HUES6 (cell line): ENCODE measurements at regions not wholly inside any gene's neighbourhood (a gene's known extent, or its start where the extent isn't known, plus 50 kb on each side); places are given as distances from the start of the nearest gene placed in this dataset.

Experiments
- H3K27ac ChIP-seq: 2 replicates; pipeline ENCODE4 v1.7.0; 2013; ENCODE audit warnings: low read depth, mild to moderate bottlenecking, low read length, inconsistent platforms
- H3K27me3 ChIP-seq: 2 replicates; pipeline ENCODE4 v1.6.1; 2013; ENCODE audit warnings: low read length; ENCODE audit not compliant: control insufficient read depth, insufficient read depth
- H3K36me3 ChIP-seq: 2 replicates; pipeline ENCODE4 v1.6.1; 2013; ENCODE audit warnings: low read length; ENCODE audit not compliant: control insufficient read depth, insufficient read depth
- H3K4me1 ChIP-seq: 2 replicates; pipeline ENCODE4 v1.6.1; 2013; ENCODE audit warnings: low read length; ENCODE audit not compliant: control insufficient read depth, insufficient read depth
- H3K4me3 ChIP-seq: 2 replicates; pipeline ENCODE4 v1.5.1; 2013; ENCODE audit warnings: low read depth, low read length
- H3K9ac ChIP-seq: one replicate; pipeline ENCODE4 v1.6.1; 2013; ENCODE audit warnings: mild to moderate bottlenecking, low read length
- H3K9me3 ChIP-seq: 2 replicates; pipeline ENCODE4 v1.6.1; 2013; ENCODE audit warnings: low read depth, low read length; ENCODE audit not compliant: control insufficient read depth, insufficient read depth

DNA sequence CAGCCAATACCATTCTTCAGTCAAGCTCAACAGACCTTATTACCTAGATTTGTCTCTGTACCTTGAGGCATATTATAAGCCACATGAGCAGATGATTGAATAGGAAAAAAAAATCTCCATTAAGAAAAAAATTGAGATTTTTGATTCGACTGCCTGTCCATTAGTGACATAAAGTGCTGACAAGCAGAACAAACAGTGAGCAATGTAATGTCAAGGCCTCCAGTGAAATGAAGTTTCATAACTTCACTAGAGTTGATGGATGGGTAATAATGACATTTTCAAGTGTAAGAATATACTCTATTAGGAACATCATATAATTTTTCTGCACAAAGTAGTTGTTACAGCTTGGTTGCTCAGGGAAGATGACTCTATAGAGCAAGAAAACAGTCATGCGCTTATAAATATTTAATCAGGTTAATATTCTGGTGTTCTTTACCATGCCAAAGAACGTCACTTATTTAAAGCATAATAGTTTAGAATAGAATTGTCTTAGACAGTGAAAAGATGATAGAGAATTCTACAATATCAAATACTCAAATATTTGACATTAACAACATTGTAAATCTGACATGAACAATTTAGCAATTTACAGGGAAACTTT lies 783.7 kb downstream of the EPHA7 start:
- no peak overlapping the region for H3K4me3 ChIP-seq
- H3K9me3 ChIP-seq: no peaks in the 10 kb centered on the region
- no peak overlapping the region for H3K27ac ChIP-seq
- no peaks in the 10 kb centered on the region for H3K27me3 ChIP-seq
- H3K4me1 ChIP-seq: no peaks in the 10 kb centered on the region
- no peaks in the 10 kb centered on the region for H3K36me3 ChIP-seq
- H3K9ac ChIP-seq: no peak overlapping the region

DNA sequence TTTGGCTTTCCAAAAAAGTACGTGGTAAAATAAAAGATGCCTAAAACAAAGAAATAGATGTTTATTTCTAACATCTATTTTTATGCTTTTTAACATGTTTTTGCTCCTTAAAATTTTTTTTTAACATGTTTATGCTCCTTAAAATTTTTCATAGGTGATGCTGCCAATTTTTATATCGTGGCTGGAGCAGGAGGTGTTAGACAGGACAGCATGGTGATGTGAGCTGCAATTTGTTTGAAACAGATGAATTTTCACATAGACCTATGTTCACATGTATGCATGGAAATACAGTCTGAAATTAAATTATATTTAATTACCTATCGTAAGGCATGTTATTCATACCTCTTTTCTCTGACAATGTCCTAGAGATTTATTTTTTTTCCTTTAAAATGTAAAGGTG lies 784.8 kb downstream of the EPHA7 start:
- H3K4me1 ChIP-seq: no peaks in the 10 kb centered on the region
- H3K4me3 ChIP-seq: no peak overlapping the region
- no peaks in the 10 kb centered on the region for H3K9me3 ChIP-seq
- H3K9ac ChIP-seq: no peak overlapping the region
- H3K27me3 ChIP-seq: no peaks in the 10 kb centered on the region
- no peaks in the 10 kb centered on the region for H3K36me3 ChIP-seq
- H3K27ac ChIP-seq: no peak overlapping the region

DNA sequence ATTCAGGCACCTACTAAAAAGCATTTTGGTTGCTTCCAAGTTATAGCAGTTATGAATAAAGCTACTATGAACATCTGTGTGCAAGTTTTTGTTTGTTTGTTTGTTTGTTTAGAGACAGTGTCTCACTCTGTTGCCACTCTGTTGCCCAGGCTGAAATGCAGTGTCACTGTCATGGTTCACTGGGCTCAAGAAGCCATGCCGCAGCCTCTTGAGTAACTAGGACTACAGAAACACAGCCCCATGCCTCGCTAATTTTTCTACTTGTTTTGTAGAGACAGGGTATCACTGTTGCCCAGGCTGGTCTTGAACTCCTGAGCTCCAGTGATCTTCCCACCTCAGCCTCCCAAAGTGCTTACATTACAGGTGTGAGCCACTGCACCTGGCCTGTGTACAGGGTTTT lies 795.9 kb downstream of the EPHA7 start:
- Histone ChIP-seq H3K9ac (no peak overlapping the region), H3K27me3 (no peaks in the 10 kb centered on the region), H3K4me1 (no peaks in the 10 kb centered on the region), H3K4me3 (no peak overlapping the region), H3K9me3 (no peaks in the 10 kb centered on the region), H3K36me3 (no peaks in the 10 kb centered on the region), H3K27ac (no peak overlapping the region)

DNA sequence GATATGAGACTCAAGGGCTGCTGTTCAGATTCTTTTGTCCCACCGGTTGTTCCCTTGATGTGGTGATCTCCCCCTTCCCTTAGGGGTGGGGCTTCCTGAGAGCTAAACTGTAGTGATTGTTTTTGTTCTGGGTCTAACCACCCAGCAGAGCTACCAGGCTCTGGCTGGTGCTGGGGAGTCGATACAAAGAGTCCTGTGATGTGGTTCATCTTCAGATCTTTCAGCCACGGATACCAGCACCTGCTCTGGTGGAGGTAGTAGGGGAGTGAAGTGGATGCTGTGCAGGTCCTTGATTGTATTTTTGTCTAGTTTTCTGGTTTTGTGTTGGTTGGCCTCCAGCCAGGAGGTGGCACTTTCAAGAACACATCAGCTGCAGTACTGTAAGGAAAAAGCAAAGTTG lies 801.6 kb downstream of the EPHA7 start:
- Histone ChIP-seq H3K4me1 (no peaks in the 10 kb centered on the region), H3K27ac (no peak overlapping the region), H3K9me3 (no peaks in the 10 kb centered on the region), H3K27me3 (no peaks in the 10 kb centered on the region), H3K9ac (no peak overlapping the region), H3K36me3 (no peaks in the 10 kb centered on the region), H3K4me3 (no peak overlapping the region)

DNA sequence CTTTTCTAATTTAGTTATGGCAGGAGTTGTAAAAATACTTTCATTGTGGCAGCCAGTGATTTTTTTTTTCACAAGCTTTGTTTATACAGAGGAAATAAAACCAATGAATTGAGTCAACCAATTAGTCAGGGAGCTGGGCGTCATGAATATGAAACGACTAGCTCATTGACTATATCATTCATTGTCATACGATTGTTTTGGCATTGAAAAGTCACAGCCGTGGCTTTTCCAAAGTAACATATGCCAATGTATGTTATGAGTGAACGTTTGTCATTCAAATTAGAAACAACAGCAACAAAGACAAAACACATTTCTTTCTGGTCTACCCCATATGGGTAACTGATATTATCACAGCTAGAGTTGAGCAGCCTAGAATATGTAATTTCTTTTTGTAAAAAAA lies 810.6 kb downstream of the EPHA7 start:
- Histone ChIP-seq H3K4me1 (no peaks in the 10 kb centered on the region), H3K27ac (no peak overlapping the region), H3K9me3 (no peaks in the 10 kb centered on the region), H3K27me3 (no peaks in the 10 kb centered on the region), H3K4me3 (no peak overlapping the region), H3K36me3 (no peaks in the 10 kb centered on the region), H3K9ac (no peak overlapping the region)

DNA sequence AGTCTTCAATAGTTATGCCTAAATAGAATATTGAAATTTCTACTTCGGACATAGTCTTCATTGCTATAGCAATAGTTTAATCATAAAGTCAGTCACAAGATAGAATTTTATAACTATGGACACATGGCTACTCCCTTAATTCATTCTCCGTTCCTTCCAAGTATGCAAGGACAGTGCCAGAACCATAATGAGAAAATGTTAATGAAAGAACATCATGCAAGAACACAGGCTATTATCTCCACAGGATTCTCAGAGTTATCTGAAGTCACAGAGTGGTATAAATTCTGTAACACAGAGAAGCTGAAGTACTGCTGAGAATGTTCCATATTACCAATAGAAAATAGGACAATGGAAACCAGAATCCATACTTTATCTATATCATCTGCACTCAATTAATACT lies 826.2 kb downstream of the EPHA7 start:
- no peaks in the 10 kb centered on the region for H3K9me3 ChIP-seq

DNA sequence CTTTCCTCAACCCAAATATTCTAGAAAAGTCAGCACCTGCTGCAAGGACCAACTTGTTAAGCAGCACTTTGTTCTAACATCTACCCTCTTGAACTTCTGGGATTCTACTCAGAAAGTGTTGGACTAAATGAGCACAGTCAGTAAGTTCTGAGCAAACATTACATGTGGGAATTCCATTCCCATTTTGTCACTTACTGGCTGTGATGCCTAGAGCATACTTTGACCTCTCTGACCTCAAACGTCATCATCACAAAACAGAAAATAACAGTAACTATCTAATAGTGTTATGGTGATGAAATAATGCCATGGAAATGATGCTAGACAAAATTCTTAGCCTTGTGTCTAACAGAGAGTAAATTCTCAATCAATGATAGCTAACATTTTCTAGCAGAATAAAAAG lies 829.4 kb downstream of the EPHA7 start:
- Histone ChIP-seq H3K36me3 (no peaks in the 10 kb centered on the region), H3K9ac (no peak overlapping the region), H3K27me3 (no peaks in the 10 kb centered on the region)

More for the DNA sequence above, 826.2 kb downstream of the EPHA7 start:
- Histone ChIP-seq H3K36me3 (no peaks in the 10 kb centered on the region), H3K4me1 (no peaks in the 10 kb centered on the region), H3K27me3 (no peaks in the 10 kb centered on the region), H3K9ac (no peak overlapping the region), H3K4me3 (no peak overlapping the region), H3K27ac (no peak overlapping the region)

GRCh38 chr6:92588148-92588547 lies 831.2 kb downstream of the EPHA7 start:
- Histone ChIP-seq H3K9me3 (no peaks in the 10 kb centered on the region), H3K36me3 (no peaks in the 10 kb centered on the region)

More for the DNA sequence above, 829.4 kb downstream of the EPHA7 start:
- no peaks in the 10 kb centered on the region for H3K4me1 ChIP-seq
- no peaks in the 10 kb centered on the region for H3K9me3 ChIP-seq
- no peak overlapping the region for H3K4me3 ChIP-seq
- no peak overlapping the region for H3K27ac ChIP-seq

DNA sequence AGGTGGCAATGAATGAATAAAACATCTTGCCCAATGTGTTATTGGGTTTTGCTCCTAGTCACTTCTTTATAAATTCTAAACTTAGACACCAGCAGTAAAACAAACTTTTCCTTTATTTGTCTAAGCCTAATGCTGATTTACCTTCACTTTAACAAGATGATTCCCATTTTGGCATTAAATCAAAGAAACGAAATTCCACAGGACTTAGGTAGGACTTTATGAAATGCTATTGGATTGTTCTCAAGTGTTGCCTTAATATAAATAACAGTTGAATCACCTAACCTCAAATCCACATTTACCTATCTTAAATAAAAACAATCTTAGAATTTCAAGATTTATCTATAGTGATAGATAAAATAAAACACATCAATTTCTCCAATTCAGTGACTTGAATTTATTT lies 831.8 kb downstream of the EPHA7 start:
- Histone ChIP-seq H3K9ac (no peak overlapping the region), H3K4me1 (no peaks in the 10 kb centered on the region), H3K9me3 (no peaks in the 10 kb centered on the region), H3K4me3 (no peak overlapping the region), H3K36me3 (no peaks in the 10 kb centered on the region), H3K27ac (no peak overlapping the region), H3K27me3 (no peaks in the 10 kb centered on the region)

More at GRCh38 chr6:92588148-92588547, 831.2 kb downstream of the EPHA7 start:
- Histone ChIP-seq H3K27me3 (no peaks in the 10 kb centered on the region), H3K4me3 (no peak overlapping the region), H3K9ac (no peak overlapping the region), H3K4me1 (no peaks in the 10 kb centered on the region), H3K27ac (no peak overlapping the region)

GRCh38 chr6:92586236-92586977 lies 833.0 kb downstream of the EPHA7 start:
- Histone ChIP-seq H3K9me3 (0 out of 2 replicates have a peak, but pooled peaks cover 1% of the 10 kb centered on the region), H3K4me1 (no peaks in the 10 kb centered on the region), H3K36me3 (no peaks in the 10 kb centered on the region), H3K4me3 (no peak overlapping the region), H3K9ac (no peak overlapping the region), H3K27me3 (no peaks in the 10 kb centered on the region), H3K27ac (no peak overlapping the region)

- Histone ChIP-seq H3K27me3 (no peaks in the 10 kb centered on the region), H3K4me3 (no peak overlapping the region), H3K27ac (no peak overlapping the region), H3K9ac (no peak overlapping the region), H3K4me1 (peaks cover 5% of the 10 kb centered on the region; the same call in 1 of the 2 replicates), H3K9me3 (0 out of 2 replicates have a peak, but pooled peaks cover 3% of the 10 kb centered on the region), H3K36me3 (no peaks in the 10 kb centered on the region)
These were observed 837.1 kb downstream of the EPHA7 start for GRCh38 chr6:92582211-92582610.
